ENCODE measurements at regions not wholly inside any gene's neighbourhood (a gene's known extent, or its start where the extent isn't known, plus 50 kb on each side); places are given as distances from the start of the nearest gene placed in this dataset.

- H3K4me3 ChIP-seq (ENCODE audit: low read depth, poor library complexity, severe bottlenecking), result no peak overlapping the region
- intact Hi-C loops (cut with DNase I; ENCODE audit: low total_unique reads), result no loop called here
These were observed 158.9 kb downstream of the TANC2 start for GRCh38 chr17:63124958-63125357.

DNA sequence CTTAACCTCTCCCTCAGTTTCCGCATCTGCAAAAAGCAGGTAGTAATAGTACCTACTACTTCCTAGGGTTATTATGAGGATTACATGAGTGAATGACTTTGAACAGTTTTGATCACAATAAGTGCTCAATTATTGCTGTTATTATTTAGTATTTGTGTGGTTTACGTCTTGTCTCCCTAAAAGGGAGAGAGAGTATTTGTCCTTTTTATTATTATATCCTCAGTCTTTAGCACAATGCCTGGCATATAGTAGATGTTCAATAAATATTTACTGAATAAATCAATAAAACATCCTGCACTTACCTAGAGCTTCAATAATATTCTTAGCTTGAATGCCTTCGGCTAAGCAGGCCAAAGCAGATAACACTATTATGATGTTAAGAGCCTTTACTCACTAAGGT, 160.0 kb downstream of the TANC2 start:
- 97 to 98% methylated on average over 3 of the region's 3 CpGs for WGBS, 2 donors
- intact Hi-C loops (cut with DNase I; ENCODE audit: low total_unique reads), result no loop called here

More at GRCh38 chr17:63124958-63125357, 158.9 kb downstream of the TANC2 start:
- DNase-seq (ENCODE audit: low spot score in 2 of 2), result no peak
- TF ChIP-seq POLR2A (IDR thresholded peaks at IDR 0.05), result no peak
- TF ChIP-seq, protein P1, sequence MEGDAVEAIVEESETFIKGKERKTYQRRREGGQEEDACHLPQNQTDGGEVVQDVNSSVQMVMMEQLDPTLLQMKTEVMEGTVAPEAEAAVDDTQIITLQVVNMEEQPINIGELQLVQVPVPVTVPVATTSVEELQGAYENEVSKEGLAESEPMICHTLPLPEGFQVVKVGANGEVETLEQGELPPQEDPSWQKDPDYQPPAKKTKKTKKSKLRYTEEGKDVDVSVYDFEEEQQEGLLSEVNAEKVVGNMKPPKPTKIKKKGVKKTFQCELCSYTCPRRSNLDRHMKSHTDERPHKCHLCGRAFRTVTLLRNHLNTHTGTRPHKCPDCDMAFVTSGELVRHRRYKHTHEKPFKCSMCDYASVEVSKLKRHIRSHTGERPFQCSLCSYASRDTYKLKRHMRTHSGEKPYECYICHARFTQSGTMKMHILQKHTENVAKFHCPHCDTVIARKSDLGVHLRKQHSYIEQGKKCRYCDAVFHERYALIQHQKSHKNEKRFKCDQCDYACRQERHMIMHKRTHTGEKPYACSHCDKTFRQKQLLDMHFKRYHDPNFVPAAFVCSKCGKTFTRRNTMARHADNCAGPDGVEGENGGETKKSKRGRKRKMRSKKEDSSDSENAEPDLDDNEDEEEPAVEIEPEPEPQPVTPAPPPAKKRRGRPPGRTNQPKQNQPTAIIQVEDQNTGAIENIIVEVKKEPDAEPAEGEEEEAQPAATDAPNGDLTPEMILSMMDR (IDR thresholded peaks at IDR 0.05), result no peak
- 85 to 87% methylated on average over 3 of the region's 3 CpGs for WGBS, 2 donors

DNA sequence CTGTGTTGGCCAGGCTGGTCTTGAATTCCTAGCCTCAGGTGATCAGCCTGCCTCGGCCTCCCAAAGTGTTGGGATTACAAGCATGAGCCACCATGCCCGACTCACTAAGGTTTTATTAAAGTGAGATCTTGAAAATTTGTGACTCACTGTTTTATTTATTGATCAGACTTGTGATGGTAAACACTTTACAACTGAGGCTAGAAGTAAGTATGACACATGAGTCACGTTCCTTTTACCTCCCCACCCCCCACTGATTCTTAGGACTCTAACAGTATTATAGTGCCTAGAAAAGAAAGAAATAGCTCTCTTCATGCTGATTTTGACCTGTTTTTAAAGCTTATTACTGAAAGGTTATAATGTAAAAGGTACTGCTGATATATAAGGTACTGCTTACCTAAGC, 160.6 kb downstream of the TANC2 start:
- no peak for DNase-seq (ENCODE audit: low spot score in 2 of 2)
- no peak for TF ChIP-seq POLR2A (IDR thresholded peaks at IDR 0.05)
- TF ChIP-seq, protein P1 (IDR thresholded peaks at IDR 0.05), result no peak
- WGBS, 2 donors, result 78 to 82% methylated on average over 3 of the region's 3 CpGs
- no peak overlapping the region for H3K4me3 ChIP-seq (ENCODE audit: low read depth, poor library complexity, severe bottlenecking)
- intact Hi-C loops (cut with DNase I; ENCODE audit: low total_unique reads), result no loop called here

More for the DNA sequence above, 160.0 kb downstream of the TANC2 start:
- TF ChIP-seq POLR2A (IDR thresholded peaks at IDR 0.05), result no peak
- TF ChIP-seq, protein P1 (IDR thresholded peaks at IDR 0.05), result no peak
- H3K4me3 ChIP-seq (ENCODE audit: low read depth, poor library complexity, severe bottlenecking), result no peak overlapping the region
- DNase-seq (ENCODE audit: low spot score in 2 of 2), result no peak

DNA sequence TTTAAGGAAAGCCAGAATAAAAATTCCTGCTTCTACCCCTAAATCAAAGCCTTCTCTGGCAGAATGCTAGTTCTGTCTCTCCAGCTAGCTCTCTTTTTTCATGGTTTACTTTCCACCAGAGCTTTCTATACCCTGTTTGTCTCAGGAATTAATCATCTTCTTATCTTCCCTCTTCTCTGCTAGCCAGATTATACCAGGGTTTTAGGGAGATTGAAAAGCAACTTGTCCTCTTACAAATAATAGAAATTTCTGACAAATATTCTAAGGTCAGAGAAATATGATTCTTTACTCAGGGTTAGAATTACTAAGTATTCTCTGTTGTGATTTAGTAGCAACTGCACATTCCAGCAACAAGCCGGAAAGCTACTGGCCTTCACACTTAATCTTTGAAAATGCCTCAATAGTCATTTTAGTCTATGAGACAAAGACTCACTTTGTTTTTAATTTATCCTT, 166.4 kb downstream of the TANC2 start:
- 91 to 95% methylated on average over 1 of the region's 1 CpG for WGBS, 2 donors
- TF ChIP-seq POLR2A (IDR thresholded peaks at IDR 0.05), result no peak
- TF ChIP-seq, protein P1 (IDR thresholded peaks at IDR 0.05), result no peak
- intact Hi-C loops (cut with DNase I; ENCODE audit: low total_unique reads), result no loop called here
- H3K4me3 ChIP-seq (ENCODE audit: low read depth, poor library complexity, severe bottlenecking), result no peak overlapping the region
- DNase-seq (ENCODE audit: low spot score in 2 of 2), result no peak

- no peak for DNase-seq (ENCODE audit: low spot score in 2 of 2)
- H3K4me3 ChIP-seq (ENCODE audit: low read depth, poor library complexity, severe bottlenecking), result no peak overlapping the region
- no peak for TF ChIP-seq POLR2A (IDR thresholded peaks at IDR 0.05)
- TF ChIP-seq, protein P1 (IDR thresholded peaks at IDR 0.05), result no peak
- intact Hi-C loops (cut with DNase I; ENCODE audit: low total_unique reads), result no loop called here
These were observed 167.5 kb downstream of the TANC2 start for GRCh38 chr17:63133491-63133890.

GRCh38 chr17:63134867-63135266, 168.8 kb downstream of the TANC2 start:
- intact Hi-C loops (cut with DNase I; ENCODE audit: low total_unique reads), result no loop called here
- H3K4me3 ChIP-seq (ENCODE audit: low read depth, poor library complexity, severe bottlenecking), result no peak overlapping the region
- no peak for TF ChIP-seq POLR2A (IDR thresholded peaks at IDR 0.05)
- TF ChIP-seq, protein P1 (IDR thresholded peaks at IDR 0.05), result no peak
- 95 to 98% methylated on average over 5 of the region's 5 CpGs for WGBS, 2 donors
- DNase-seq (ENCODE audit: low spot score in 2 of 2), result no peak
